GM21737 (cell line): ENCODE measurements at regions not wholly inside any gene's neighbourhood (a gene's known extent, or its start where the extent isn't known, plus 50 kb on each side); places are given as distances from the start of the nearest gene placed in this dataset.

Experiments
- ATAC-seq: cut with Tn5 transposase; IDR thresholded peaks from one replicate; pipeline ENCODE4 v1.9.1; 2021; ENCODE audit warnings: mild to moderate bottlenecking, moderate library complexity; ENCODE audit not compliant: unreplicated experiment

- no peak for ATAC-seq
These were observed 193.0 kb upstream of the SGK1 start for GRCh38 chr6:134510920-134511319.

- no peak for ATAC-seq
These were observed 192.2 kb upstream of the SGK1 start for GRCh38 chr6:134510142-134510541.

GRCh38 chr6:134508862-134509498, 191.1 kb upstream of the SGK1 start:
- no peak for ATAC-seq

GRCh38 chr6:134506162-134506561, 188.2 kb upstream of the SGK1 start:
- no peak for ATAC-seq

GRCh38 chr6:134503585-134504281, 185.8 kb upstream of the SGK1 start:
- no peak for ATAC-seq

GRCh38 chr6:134502614-134503549, 185.0 kb upstream of the SGK1 start:
- ATAC-seq, result no peak

- ATAC-seq, result no peak
These were observed 178.0 kb upstream of the SGK1 start for GRCh38 chr6:134495890-134496248.

GRCh38 chr6:134495203-134495889, 177.4 kb upstream of the SGK1 start:
- ATAC-seq, result no peak

- ATAC-seq, result no peak
These were observed 175.9 kb upstream of the SGK1 start for GRCh38 chr6:134493789-134494188.

- ATAC-seq, result no peak
These were observed 173.6 kb upstream of the SGK1 start for GRCh38 chr6:134491477-134491876.

- no peak for ATAC-seq
These were observed 164.8 kb upstream of the SGK1 start for GRCh38 chr6:134482593-134483270.

GRCh38 chr6:134481966-134482365, 164.1 kb upstream of the SGK1 start:
- no peak for ATAC-seq

- ATAC-seq, result no peak
These were observed 162.7 kb upstream of the SGK1 start for GRCh38 chr6:134480593-134480992.

GRCh38 chr6:134478764-134479399, 161.0 kb upstream of the SGK1 start:
- no peak for ATAC-seq

GRCh38 chr6:134477991-134478635, 160.2 kb upstream of the SGK1 start:
- no peak for ATAC-seq

GRCh38 chr6:134474955-134475354, 157.0 kb upstream of the SGK1 start:
- no peak for ATAC-seq

- no peak for ATAC-seq
These were observed 154.7 kb upstream of the SGK1 start for GRCh38 chr6:134472661-134473060.

- no peak for ATAC-seq
These were observed 154.1 kb upstream of the SGK1 start for GRCh38 chr6:134472046-134472445.

- ATAC-seq, result no peak
These were observed 152.6 kb upstream of the SGK1 start for GRCh38 chr6:134470457-134470975.
